ENCODE measurements at regions not wholly inside any gene's neighbourhood (a gene's known extent, or its start where the extent isn't known, plus 50 kb on each side); places are given as distances from the start of the nearest gene placed in this dataset. TPM values are rescaled to one million over a fixed set of nuclear protein-coding genes. Genes with fewer than 3 reads are reported as not detected.

Small RNA genes lying in the stretch of these regions (microRNA-seq; reads per million reads assigned to microRNA genes)
- gene MIR4436A, result not detected

Small RNA genes lying in the stretch of these regions (small RNA-seq; reads per million reads assigned to genes)
- gene IGKJ1 (not detected), gene IGKJ3 (not detected), gene IGKJ4 (not detected), gene IGKJ5 (not detected), gene IGKV1-35 (not detected), gene IGKV2-19 (not detected), gene IGKV2-36 (not detected), gene IGKV2-38 (not detected), gene IGKV3-25 (not detected), gene IGKV7-3 (not detected), gene MIR4436A (not detected)
